Peyer's patch (tissue), 4 donors: ENCODE measurements at regions not wholly inside any gene's neighbourhood (a gene's known extent, or its start where the extent isn't known, plus 50 kb on each side); places are given as distances from the start of the nearest gene placed in this dataset.

ENCODE experiments used
- DNase-seq, 3 donors: peaks; one replicate each; pipeline ENCODE4 v3.0.0-alpha.2; 2017 to 2019
- H3K27ac ChIP-seq, 4 donors: fragments of 200-600 bp; sonication (generic); one replicate each; pipeline ENCODE4 v1.5.1; 2016 to 2019
- H3K27me3 ChIP-seq, 2 donors: fragments of 200-600 bp; sonication (generic); one replicate each; pipeline ENCODE4 v1.5.1; 2019
- H3K36me3 ChIP-seq, 3 donors: fragments of 200-600 bp; sonication (generic); one replicate each; pipeline ENCODE4 v1.5.1; 2016 to 2019
- H3K4me1 ChIP-seq, 4 donors: fragments of 200-600 bp; sonication (generic); one replicate each; pipeline ENCODE4 v1.5.1; 2016 to 2019
- H3K4me3 ChIP-seq, 4 donors: fragments of 200-600 bp; sonication (generic); 1 replicate in 3 of 4; 2 replicates in 1 of 4; pipeline ENCODE4 v1.5.1; 2016 to 2019; ENCODE audit warnings: mild to moderate bottlenecking in 1 of 4
- H3K9me3 ChIP-seq, 4 donors: fragments of 200-600 bp; sonication (generic); one replicate each; pipeline ENCODE4 v1.5.1; 2016 to 2019; ENCODE audit warnings: mild to moderate bottlenecking in 1 of 4
- CTCF ChIP-seq, 6 experiments: fragments of 450-650 bp in 4 of 6; fragments of 200-600 bp in 2 of 6; sonication (generic) in 1 of 6; IDR thresholded peaks; one replicate each; pipeline ENCODE4 v1.5.1; 2017 to 2019; ENCODE audit warnings: antibody characterized with exemption in 6 of 6, mild to moderate bottlenecking in 3 of 6, moderate library complexity in 1 of 6
- POLR2A ChIP-seq, 2 donors: fragments of 450-650 bp; IDR thresholded peaks; one replicate each; pipeline ENCODE4 v1.5.1; 2017; ENCODE audit warnings: antibody characterized with exemption in 2 of 2, mild to moderate bottlenecking in 2 of 2, moderate library complexity in 2 of 2

GRCh38 chr22:47849576-47849975, 1087.1 kb downstream of the TBC1D22A start:
- TF ChIP-seq CTCF (IDR thresholded peaks at IDR 0.05), result no peak
- no peak for TF ChIP-seq POLR2A (IDR thresholded peaks at IDR 0.05)
- Histone ChIP-seq H3K9me3 (no peaks in the 10 kb centered on the region), H3K4me3 (no peak overlapping the region), H3K27ac (no peak overlapping the region), H3K36me3 (no peaks in the 10 kb centered on the region), H3K27me3 (no peaks in the 10 kb centered on the region), H3K4me1 (no peaks in the 10 kb centered on the region)
- no peak for DNase-seq

- no peak overlapping the region for H3K4me3 ChIP-seq
- TF ChIP-seq CTCF (IDR thresholded peaks at IDR 0.05) (no peak), POLR2A (IDR thresholded peaks at IDR 0.05) (no peak)
- no peaks in the 10 kb centered on the region for H3K4me1 ChIP-seq
- H3K27me3 ChIP-seq, result no peaks in the 10 kb centered on the region
- H3K9me3 ChIP-seq, result no peaks in the 10 kb centered on the region
- H3K27ac ChIP-seq, result no peak overlapping the region
- H3K36me3 ChIP-seq, result no peaks in the 10 kb centered on the region
- no peak for DNase-seq
These were observed 1085.9 kb downstream of the TBC1D22A start for GRCh38 chr22:47848184-47848920.

GRCh38 chr22:47847131-47847890, 1084.9 kb downstream of the TBC1D22A start:
- no peaks in the 10 kb centered on the region for H3K9me3 ChIP-seq
- H3K27ac ChIP-seq, result no peak overlapping the region
- no peak for DNase-seq
- H3K4me3 ChIP-seq, result no peak overlapping the region
- H3K36me3 ChIP-seq, result no peaks in the 10 kb centered on the region
- H3K4me1 ChIP-seq, result no peaks in the 10 kb centered on the region
- no peaks in the 10 kb centered on the region for H3K27me3 ChIP-seq
- TF ChIP-seq POLR2A (IDR thresholded peaks at IDR 0.05), result no peak
- no peak for TF ChIP-seq CTCF (IDR thresholded peaks at IDR 0.05)

GRCh38 chr22:47846206-47846605, 1083.8 kb downstream of the TBC1D22A start:
- Histone ChIP-seq H3K27me3 (no peaks in the 10 kb centered on the region), H3K27ac (no peak overlapping the region), H3K36me3 (no peaks in the 10 kb centered on the region), H3K4me3 (no peak overlapping the region), H3K9me3 (no peaks in the 10 kb centered on the region), H3K4me1 (no peaks in the 10 kb centered on the region)
- no peak for DNase-seq
- TF ChIP-seq CTCF (IDR thresholded peaks at IDR 0.05) (no peak), POLR2A (IDR thresholded peaks at IDR 0.05) (no peak)

GRCh38 chr22:47842119-47842518, 1079.7 kb downstream of the TBC1D22A start:
- no peak for DNase-seq
- Histone ChIP-seq H3K27ac (no peak overlapping the region), H3K9me3 (no peaks in the 10 kb centered on the region), H3K27me3 (no peaks in the 10 kb centered on the region), H3K4me3 (no peak overlapping the region), H3K36me3 (no peaks in the 10 kb centered on the region), H3K4me1 (no peaks in the 10 kb centered on the region)
- no peak for TF ChIP-seq CTCF (IDR thresholded peaks at IDR 0.05)
- TF ChIP-seq POLR2A (IDR thresholded peaks at IDR 0.05), result no peak
